IMR-90 (cell line): ENCODE measurements at regions not wholly inside any gene's neighbourhood (a gene's known extent, or its start where the extent isn't known, plus 50 kb on each side); places are given as distances from the start of the nearest gene placed in this dataset.

Source experiments
- ATAC-seq: fragments of 200-7000 bp; cut with Tn5 transposase; 2 replicates; pipeline ENCODE4 v1.9.1; 2020; ENCODE audit warnings: low read depth, mild to moderate bottlenecking, moderate library complexity
- BruUV-seq: library from RNA; stranded (reverse); fragments of 400-500 nt; replicated peaks from 2 replicates; lab custom pipeline; 2021; lab: Mats Ljungman, UMichigan
- CTCF ChIA-PET: fragments of 300-600 bp; formaldehyde crosslinking; extraction: SDS; loops from one replicate; lab custom pipeline; 2021; ENCODE audit warnings: antibody characterized with exemption; lab: Yijun Ruan, JAX
- POLR2A ChIA-PET: fragments of 300-600 bp; sonication (Branson Sonifier 250); formaldehyde crosslinking; loops from one replicate; lab custom pipeline; 2022; ENCODE audit warnings: antibody characterized with exemption; ENCODE audit not compliant: unreplicated experiment; lab: Charles Lee
- DNase-seq: peaks from one replicate; pipeline ENCODE4 v3.0.0; 2013
- H2AFZ ChIP-seq: replicated peaks from 2 replicates; pipeline ENCODE3; 2013; ENCODE audit warnings: low read length, mild to moderate bottlenecking; ENCODE audit not compliant: poor library complexity
- H2AK5ac ChIP-seq: 2 replicates; pipeline ENCODE4 v1.6.1; 2013; ENCODE audit warnings: low read depth, low read length, inconsistent platforms
- H2AK9ac ChIP-seq: replicated peaks from 2 replicates; pipeline ENCODE3; 2013; ENCODE audit warnings: mild to moderate bottlenecking, low read depth, low read length, moderate library complexity; ENCODE audit not compliant: poor library complexity
- H2BK120ac ChIP-seq: 2 replicates; pipeline ENCODE4 v1.6.1; 2013; ENCODE audit warnings: low read depth, low read length, inconsistent platforms
- H2BK15ac ChIP-seq: 3 replicates; pipeline ENCODE4 v1.6.1; 2013; ENCODE audit warnings: low read depth, low read length, inconsistent platforms
- H2BK20ac ChIP-seq: 2 replicates; pipeline ENCODE4 v1.6.1; 2013; ENCODE audit warnings: low read depth, mild to moderate bottlenecking, inconsistent platforms, low read length, moderate library complexity
- H2BK5ac ChIP-seq: 2 replicates; pipeline ENCODE4 v1.6.1; 2013; ENCODE audit warnings: mild to moderate bottlenecking, low read depth, low read length, inconsistent platforms; ENCODE audit not compliant: poor library complexity, severe bottlenecking
- H3K14ac ChIP-seq: replicated peaks from 2 replicates; pipeline ENCODE4 v1.6.1; 2013; ENCODE audit warnings: low read depth, low read length, inconsistent platforms
- H3K18ac ChIP-seq: 2 replicates; pipeline ENCODE4 v1.6.1; 2013; ENCODE audit warnings: low read depth, low read length, control low read depth
- H3K23ac ChIP-seq: 2 replicates; pipeline ENCODE4 v1.6.1; 2013; ENCODE audit warnings: low read depth, low read length, inconsistent platforms
- H3K27ac ChIP-seq: 2 replicates; pipeline ENCODE4 v1.5.1; 2013; ENCODE audit warnings: mild to moderate bottlenecking, control low read depth, low read length; ENCODE audit not compliant: insufficient read depth
- H3K27me3 ChIP-seq: 2 replicates; pipeline ENCODE4 v1.6.1; 2013; ENCODE audit warnings: low read length; ENCODE audit not compliant: control insufficient read depth, insufficient read depth
- H3K36me3 ChIP-seq: 2 replicates; pipeline ENCODE4 v1.6.1; 2013; ENCODE audit warnings: low read length, mixed read lengths; ENCODE audit not compliant: control insufficient read depth, insufficient read depth
- H3K4ac ChIP-seq: 2 replicates; pipeline ENCODE4 v1.6.1; 2013; ENCODE audit warnings: low read depth, low read length, inconsistent platforms
- H3K4me1 ChIP-seq: 2 replicates; pipeline ENCODE4 v1.6.1; 2013; ENCODE audit warnings: low read length, mixed read lengths; ENCODE audit not compliant: control insufficient read depth, insufficient read depth
- H3K4me2 ChIP-seq: 2 replicates; pipeline ENCODE4 v1.6.1; 2013; ENCODE audit warnings: low read depth, mild to moderate bottlenecking, control low read depth, low read length, moderate library complexity
- H3K4me3 ChIP-seq: 2 replicates; pipeline ENCODE4 v1.5.1; 2013; ENCODE audit warnings: low read depth, mild to moderate bottlenecking, control low read depth, low read length, moderate library complexity; ENCODE audit not compliant: insufficient read depth
- H3K56ac ChIP-seq: 2 replicates; pipeline ENCODE4 v1.6.1; 2013; ENCODE audit warnings: low read length, inconsistent platforms; ENCODE audit not compliant: insufficient read depth; ENCODE audit errors: extremely low read depth
- H3K79me1 ChIP-seq, 2 experiments: 2 replicates each; pipeline ENCODE4 v1.6.1; 2013; ENCODE audit warnings: low read length in 2 of 2, inconsistent platforms in 1 of 2, low read depth in 1 of 2
- H3K9ac ChIP-seq: 2 replicates; pipeline ENCODE4 v1.6.1; 2013; ENCODE audit warnings: low read depth, low read length, control low read depth
- H3K9me1 ChIP-seq: 2 replicates; pipeline ENCODE4 v1.6.1; 2013; ENCODE audit warnings: low read length, inconsistent platforms; ENCODE audit not compliant: insufficient read depth
- H3K9me3 ChIP-seq: 2 replicates; pipeline ENCODE4 v1.6.1; 2013; ENCODE audit warnings: low read length; ENCODE audit not compliant: control insufficient read depth, insufficient read depth
- H4K20me1 ChIP-seq: 2 replicates; pipeline ENCODE4 v1.6.1; 2013; ENCODE audit warnings: low read length, inconsistent platforms; ENCODE audit not compliant: insufficient read depth
- H4K5ac ChIP-seq: 2 replicates; pipeline ENCODE4 v1.6.1; 2013; ENCODE audit warnings: mild to moderate bottlenecking, low read depth, low read length, control low read depth
- H4K8ac ChIP-seq, 2 experiments: 2 replicates each; pipeline ENCODE4 v1.6.1; 2013; ENCODE audit warnings: low read depth in 2 of 2, low read length in 2 of 2, control low read depth in 1 of 2, inconsistent platforms in 1 of 2
- H4K91ac ChIP-seq: 2 replicates; pipeline ENCODE4 v1.6.1; 2013; ENCODE audit warnings: low read depth, low read length, inconsistent platforms; ENCODE audit not compliant: insufficient read depth
- BHLHE40 ChIP-seq: fragments of 150-350 bp; IDR thresholded peaks from 2 replicates; pipeline ENCODE4 v1.6.1; 2016; ENCODE audit warnings: mild to moderate bottlenecking, low read depth, low read length
- CEBPB ChIP-seq: IDR thresholded peaks from 2 replicates; pipeline ENCODE4 v1.6.1; 2012; ENCODE audit warnings: low read depth, low read length, improper control_type of control experiment
- FOS ChIP-seq: fragments of 150-350 bp; IDR thresholded peaks from 2 replicates; pipeline ENCODE4 v1.6.1; 2016; ENCODE audit warnings: low read depth, low read length
- MAFK ChIP-seq: IDR thresholded peaks from 2 replicates; pipeline ENCODE4 v1.6.1; 2012; ENCODE audit warnings: low read depth, low read length, improper control_type of control experiment
- MAZ ChIP-seq: IDR thresholded peaks from 2 replicates; pipeline ENCODE4 v1.6.1; 2012; ENCODE audit warnings: low read depth, mild to moderate bottlenecking, low read length, improper control_type of control experiment, moderate library complexity, borderline replicate concordance
- MXI1 ChIP-seq: IDR thresholded peaks from 2 replicates; pipeline ENCODE4 v1.6.1; 2012; ENCODE audit warnings: low read depth, mild to moderate bottlenecking, low read length, moderate library complexity, borderline replicate concordance
- NFE2L2 ChIP-seq: fragments of 150-350 bp; IDR thresholded peaks from 2 replicates; pipeline ENCODE4 v1.6.1; 2016; ENCODE audit warnings: low read depth, mild to moderate bottlenecking, low read length
- POLR2A ChIP-seq: IDR thresholded peaks from 2 replicates; pipeline ENCODE4 v1.6.1; 2012; ENCODE audit warnings: mild to moderate bottlenecking, low read depth, low read length
- RCOR1 ChIP-seq: IDR thresholded peaks from 2 replicates; pipeline ENCODE4 v1.6.1; 2012; ENCODE audit warnings: mild to moderate bottlenecking, low read length, improper control_type of control experiment; ENCODE audit not compliant: insufficient replicate concordance
- RFX5 ChIP-seq: IDR thresholded peaks from 2 replicates; pipeline ENCODE4 v1.8.0; 2012; ENCODE audit warnings: low read depth, mild to moderate bottlenecking, low read length, moderate library complexity
- WGBS, 2 experiments: methylation state at CpG; one replicate each; pipeline versions ENCODE4 v1.1.5 to v1.1.7; 2013; ENCODE audit warnings: missing lambda C conversion rate in 2 of 2; ENCODE audit not compliant: insufficient read length in 1 of 2; ENCODE audit errors: extremely low coverage in 2 of 2; 5-methylcytosine and 5-hydroxymethylcytosine counted together
- dilution Hi-C: fragments of 300-500 bp; cut with HindIII; formaldehyde crosslinking; loops from one replicate; pipeline ENCODE4 v1.14.3; 2018; ENCODE audit warnings: low sequenced_read_pairs; ENCODE audit not compliant: unreplicated experiment
- in situ Hi-C: fragments of 300-500 bp; cut with MboI; formaldehyde crosslinking; loops from 3 replicates; pipeline ENCODE4 v1.14.3; 2019; ENCODE audit warnings: low sequenced_read_pairs, inconsistent platforms, mixed read lengths
- intact Hi-C: fragments of 100-400 bp; cut with micrococcal nuclease; formaldehyde crosslinking; loops from 2 replicates; pipeline ENCODE4 v1.10.0; 2022
- TF ChIP-seq, protein P1 (sequence below): conservative IDR thresholded peaks from 2 replicates; pipeline ENCODE4 v1.5.1; 2012; ENCODE audit warnings: mild to moderate bottlenecking, low read depth, low read length, improper control_type of control experiment
- TF ChIP-seq, protein P2 (sequence below): fragments of 150-350 bp; IDR thresholded peaks from 2 replicates; pipeline ENCODE4 v1.6.1; 2017; ENCODE audit warnings: mild to moderate bottlenecking, antibody characterized with exemption, low read length, low read depth

DNA sequence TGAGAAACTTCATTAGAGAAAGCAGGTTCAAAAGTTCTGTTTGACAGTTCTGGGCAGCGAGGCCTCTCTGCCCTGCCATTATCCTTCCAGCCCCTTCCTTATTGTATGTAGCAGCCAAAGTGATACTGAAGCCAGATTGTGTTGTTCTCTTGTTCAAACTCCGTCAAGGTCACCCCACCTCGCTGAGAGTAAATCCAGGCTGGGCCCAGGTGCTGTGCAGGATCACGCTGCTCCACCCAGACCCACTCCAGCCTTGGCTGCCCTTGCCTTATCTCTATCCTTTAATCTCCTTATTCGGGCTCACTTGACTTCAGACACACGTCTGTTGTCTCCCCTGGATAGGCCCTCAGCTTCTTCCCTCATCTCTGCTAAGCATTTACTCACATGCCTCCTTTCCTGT, 196.1 kb downstream of the CPS1 start:
- Histone ChIP-seq H4K8ac (no peak overlapping the region), H2BK15ac (no peak overlapping the region), H4K20me1 (no peaks in the 10 kb centered on the region), H2AK9ac (no peak overlapping the region), H3K9me3 (peaks cover 8% of the 10 kb centered on the region), H3K18ac (no peak overlapping the region), H3K56ac (no peak overlapping the region), H4K91ac (no peak overlapping the region), H3K27ac (no peak overlapping the region), H3K36me3 (no peaks in the 10 kb centered on the region), H2BK5ac (no peak overlapping the region), H2AK5ac (no peak overlapping the region), H4K5ac (no peak overlapping the region), H3K9ac (no peak overlapping the region), H2BK120ac (no peak overlapping the region), H3K27me3 (no peaks in the 10 kb centered on the region), H2BK20ac (no peak overlapping the region), H3K14ac (no peak overlapping the region), H3K4me2 (no peak overlapping the region), H3K4ac (no peak overlapping the region), H3K9me1 (no peaks in the 10 kb centered on the region), H2AFZ (no peak overlapping the region), H3K4me1 (no peaks in the 10 kb centered on the region), H3K23ac (no peak overlapping the region), H3K79me1 (no peaks in the 10 kb centered on the region), H3K4me3 (no peak overlapping the region)
- CTCF ChIA-PET, result no interaction called here
- ATAC-seq (no peak), DNase-seq (no peak)
- TF ChIP-seq MXI1, result no peak
- no peak for TF ChIP-seq RCOR1
- TF ChIP-seq, protein P1, sequence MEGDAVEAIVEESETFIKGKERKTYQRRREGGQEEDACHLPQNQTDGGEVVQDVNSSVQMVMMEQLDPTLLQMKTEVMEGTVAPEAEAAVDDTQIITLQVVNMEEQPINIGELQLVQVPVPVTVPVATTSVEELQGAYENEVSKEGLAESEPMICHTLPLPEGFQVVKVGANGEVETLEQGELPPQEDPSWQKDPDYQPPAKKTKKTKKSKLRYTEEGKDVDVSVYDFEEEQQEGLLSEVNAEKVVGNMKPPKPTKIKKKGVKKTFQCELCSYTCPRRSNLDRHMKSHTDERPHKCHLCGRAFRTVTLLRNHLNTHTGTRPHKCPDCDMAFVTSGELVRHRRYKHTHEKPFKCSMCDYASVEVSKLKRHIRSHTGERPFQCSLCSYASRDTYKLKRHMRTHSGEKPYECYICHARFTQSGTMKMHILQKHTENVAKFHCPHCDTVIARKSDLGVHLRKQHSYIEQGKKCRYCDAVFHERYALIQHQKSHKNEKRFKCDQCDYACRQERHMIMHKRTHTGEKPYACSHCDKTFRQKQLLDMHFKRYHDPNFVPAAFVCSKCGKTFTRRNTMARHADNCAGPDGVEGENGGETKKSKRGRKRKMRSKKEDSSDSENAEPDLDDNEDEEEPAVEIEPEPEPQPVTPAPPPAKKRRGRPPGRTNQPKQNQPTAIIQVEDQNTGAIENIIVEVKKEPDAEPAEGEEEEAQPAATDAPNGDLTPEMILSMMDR, result no peak
- no peak for TF ChIP-seq FOS
- TF ChIP-seq RFX5, result no peak
- TF ChIP-seq MAZ, result no peak
- TF ChIP-seq NFE2L2, result no peak
- TF ChIP-seq POLR2A, result no peak
- no peak for TF ChIP-seq BHLHE40
- TF ChIP-seq MAFK, result no peak
- TF ChIP-seq, protein P2, sequence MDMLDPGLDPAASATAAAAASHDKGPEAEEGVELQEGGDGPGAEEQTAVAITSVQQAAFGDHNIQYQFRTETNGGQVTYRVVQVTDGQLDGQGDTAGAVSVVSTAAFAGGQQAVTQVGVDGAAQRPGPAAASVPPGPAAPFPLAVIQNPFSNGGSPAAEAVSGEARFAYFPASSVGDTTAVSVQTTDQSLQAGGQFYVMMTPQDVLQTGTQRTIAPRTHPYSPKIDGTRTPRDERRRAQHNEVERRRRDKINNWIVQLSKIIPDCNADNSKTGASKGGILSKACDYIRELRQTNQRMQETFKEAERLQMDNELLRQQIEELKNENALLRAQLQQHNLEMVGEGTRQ, result no peak
- TF ChIP-seq CEBPB, result no peak
- POLR2A ChIA-PET, result no interaction called here
- 6% methylated on average over 2 of the region's 6 CpGs; no CpG with 5 or more reads in 1 of the 2 experiments for WGBS, 2 experiments
- in situ Hi-C loops (no loop called here), dilution Hi-C loops (no loop called here), intact Hi-C loops (no loop called here)
- no TSS peak for BruUV-seq
